GM23338 (cell line): ENCODE measurements at regions not wholly inside any gene's neighbourhood (a gene's known extent, or its start where the extent isn't known, plus 50 kb on each side); places are given as distances from the start of the nearest gene placed in this dataset.

Experiments used
- ATAC-seq: fragments of 200-7000 bp; cut with Tn5 transposase; 3 replicates; pipeline ENCODE4 v1.9.1; 2020
- DNase-seq: peaks from one replicate; pipeline ENCODE4 v3.0.0-alpha.2; 2015; ENCODE audit warnings: low spot score
- H2AFZ ChIP-seq: fragments of 200-600 bp; sonication (generic); 2 replicates; pipeline ENCODE4 v1.8.0; 2016; ENCODE audit warnings: antibody characterized with exemption, mild to moderate bottlenecking, moderate library complexity
- H3F3A ChIP-seq: fragments of 200-600 bp; sonication (generic); replicated peaks from 2 replicates; pipeline ENCODE4 v1.8.0; 2017; ENCODE audit warnings: antibody characterized with exemption, mixed run types, low read depth
- H3K27ac ChIP-seq: fragments of 200-600 bp; sonication (generic); 2 replicates; pipeline ENCODE4 v1.6.1; 2016; ENCODE audit warnings: low read depth
- H3K27me3 ChIP-seq: fragments of 200-600 bp; sonication (generic); 2 replicates; pipeline ENCODE4 v1.8.0; 2016; ENCODE audit warnings: mild to moderate bottlenecking, mixed run types, moderate library complexity; ENCODE audit not compliant: insufficient read depth
- H3K36me3 ChIP-seq: fragments of 200-600 bp; sonication (generic); 2 replicates; pipeline ENCODE4 v1.8.0; 2016; ENCODE audit warnings: mild to moderate bottlenecking; ENCODE audit not compliant: insufficient read depth
- H3K4me1 ChIP-seq: fragments of 200-600 bp; sonication (generic); 2 replicates; pipeline ENCODE4 v1.8.0; 2016; ENCODE audit warnings: mild to moderate bottlenecking, moderate library complexity; ENCODE audit not compliant: insufficient read depth
- H3K4me2 ChIP-seq: fragments of 200-600 bp; sonication (generic); 2 replicates; pipeline ENCODE4 v1.7.1; 2017; ENCODE audit warnings: mixed run types
- H3K4me3 ChIP-seq: fragments of 200-600 bp; sonication (generic); 2 replicates; pipeline ENCODE4 v1.6.1; 2016; ENCODE audit warnings: mixed run types
- H3K79me2 ChIP-seq: fragments of 200-600 bp; sonication (generic); replicated peaks from 2 replicates; pipeline ENCODE4 v1.8.0; 2017; ENCODE audit warnings: mild to moderate bottlenecking; ENCODE audit not compliant: insufficient read depth
- H3K9me2 ChIP-seq: fragments of 200-600 bp; sonication (generic); 2 replicates; pipeline ENCODE4 v1.8.0; 2017; ENCODE audit not compliant: insufficient read depth
- H4K20me1 ChIP-seq: fragments of 200-600 bp; sonication (generic); replicated peaks from 2 replicates; pipeline ENCODE4 v1.8.0; 2017; ENCODE audit warnings: mild to moderate bottlenecking; ENCODE audit not compliant: insufficient read depth
- H3K27ac Mint-ChIP-seq: 2 replicates; pipeline ENCODE4 v1.8.0; 2020; ENCODE audit warnings: inconsistent platforms, mild to moderate bottlenecking, moderate library complexity, mixed read lengths
- H3K27me3 Mint-ChIP-seq: 3 replicates; pipeline ENCODE4 v1.8.0; 2022; ENCODE audit warnings: low read depth, mild to moderate bottlenecking, moderate library complexity, mixed read lengths, inconsistent platforms; ENCODE audit not compliant: insufficient read depth, poor library complexity
- H3K36me3 Mint-ChIP-seq: 3 replicates; pipeline ENCODE4 v1.8.0; 2021; ENCODE audit warnings: low read depth, mild to moderate bottlenecking, inconsistent platforms, moderate library complexity, mixed read lengths
- H3K4me1 Mint-ChIP-seq: 3 replicates; pipeline ENCODE4 v1.8.0; 2020; ENCODE audit warnings: mild to moderate bottlenecking, inconsistent platforms, mixed read lengths
- H3K4me3 Mint-ChIP-seq: 3 replicates; pipeline ENCODE4 v1.8.0; 2021; ENCODE audit warnings: moderate library complexity, mild to moderate bottlenecking, inconsistent platforms, mixed read lengths
- H3K9me3 Mint-ChIP-seq: 3 replicates; pipeline ENCODE4 v1.8.0; 2020; ENCODE audit warnings: moderate library complexity, mild to moderate bottlenecking, inconsistent platforms, mixed read lengths
- CTCF ChIP-seq, 2 experiments: fragments of 200-600 bp in 1 of 2; sonication (generic) in 1 of 2; conservative IDR thresholded peaks; 2 replicates each; pipeline versions ENCODE4 v1.5.1 to v1.6.1; 2016 to 2017; ENCODE audit warnings: antibody characterized with exemption in 2 of 2, low read depth in 2 of 2, mild to moderate bottlenecking in 2 of 2, moderate library complexity in 1 of 2
- ETS1 ChIP-seq: IDR thresholded peaks from 2 replicates; pipeline ENCODE4 v1.6.1; 2016; ENCODE audit warnings: antibody characterized with exemption
- NANOG ChIP-seq: IDR thresholded peaks from 2 replicates; pipeline ENCODE4 v1.6.1; 2016; ENCODE audit warnings: antibody characterized with exemption, borderline replicate concordance
- ZNF114 ChIP-seq: fragments of 250-450 bp; sonication (Bioruptor Pico); IDR thresholded peaks from 2 replicates; pipeline ENCODE4 v1.5.0; 2020; ENCODE audit warnings: mild to moderate bottlenecking, moderate library complexity
- ZNF462 ChIP-seq: fragments of 250-450 bp; sonication (Bioruptor Pico); IDR thresholded peaks from 2 replicates; pipeline ENCODE4 v1.5.0; 2020; ENCODE audit warnings: mild to moderate bottlenecking, moderate library complexity

- no peak for ATAC-seq
- peaks cover 2% of the 10 kb centered on the region for H3K27me3 Mint-ChIP-seq
- no peaks in the 10 kb centered on the region for H3K9me3 Mint-ChIP-seq
These were observed 239.0 kb upstream of the KLHL29 start for GRCh38 chr2:23146011-23146410.

More at GRCh38 chr2:23146011-23146410, 239.0 kb upstream of the KLHL29 start:
- Mint-ChIP-seq H3K4me3 (no peak overlapping the region), H3K36me3 (no peaks in the 10 kb centered on the region), H3K4me1 (peaks cover 4% of the 10 kb centered on the region; the same call in 2 of the 3 replicates), H3K27ac (no peak overlapping the region)
- Histone ChIP-seq H2AFZ (no peak overlapping the region), H3F3A (no peaks in the 10 kb centered on the region), H3K4me3 (no peak overlapping the region), H3K9me2 (0 out of 2 replicates have a peak, but pooled peaks cover 4% of the 10 kb centered on the region), H3K27me3 (no peaks in the 10 kb centered on the region), H3K4me1 (no peaks in the 10 kb centered on the region), H3K27ac (no peak overlapping the region), H3K4me2 (no peak overlapping the region), H3K36me3 (no peaks in the 10 kb centered on the region), H3K79me2 (no peaks in the 10 kb centered on the region), H4K20me1 (no peaks in the 10 kb centered on the region)
- TF ChIP-seq CTCF (conservative IDR thresholded peaks at IDR 0.05; ENCODE audit: low read depth in 2 of 2): no peak
- no peak for TF ChIP-seq ZNF114 (CRISPR knock-in tag)
- no peak for TF ChIP-seq ZNF462 (CRISPR knock-in tag)
- TF ChIP-seq ETS1: no peak
- no peak for TF ChIP-seq NANOG
- no peak for DNase-seq
